Vagina (tissue), 2 donors: ENCODE measurements at regions not wholly inside any gene's neighbourhood (a gene's known extent, or its start where the extent isn't known, plus 50 kb on each side); places are given as distances from the start of the nearest gene placed in this dataset.

ENCODE experiments used
- DNase-seq, 2 donors: peaks; one replicate each; pipeline ENCODE4 v3.0.0-alpha.2; 2017; ENCODE audit errors: extremely low spot score in 2 of 2
- H3K27ac ChIP-seq: fragments of 200-600 bp; sonication (generic); one replicate; pipeline ENCODE4 v1.5.1; 2019
- H3K27me3 ChIP-seq: fragments of 200-600 bp; sonication (generic); one replicate; pipeline ENCODE4 v1.5.1; 2019
- H3K36me3 ChIP-seq, 2 donors: fragments of 200-600 bp; sonication (generic); one replicate each; pipeline ENCODE4 v1.5.1; 2017 to 2019
- H3K4me1 ChIP-seq: fragments of 200-600 bp; sonication (generic); one replicate; pipeline ENCODE4 v1.5.1; 2019
- H3K4me3 ChIP-seq, 2 donors: fragments of 200-600 bp; sonication (generic); 1 replicate in 1 of 2; 2 replicates in 1 of 2; pipeline ENCODE4 v1.5.1; 2016 to 2019
- H3K9me3 ChIP-seq: fragments of 200-600 bp; sonication (generic); one replicate; pipeline ENCODE4 v1.5.1; 2019
- CTCF ChIP-seq, 3 experiments: fragments of 450-650 bp in 2 of 3; fragments of 200-600 bp in 1 of 3; sonication (generic) in 1 of 3; IDR thresholded peaks; one replicate each; pipeline ENCODE4 v1.5.1; 2017 to 2019; ENCODE audit warnings: antibody characterized with exemption in 3 of 3, mild to moderate bottlenecking in 2 of 3, moderate library complexity in 2 of 3
- POLR2A ChIP-seq, 2 donors: fragments of 450-650 bp; IDR thresholded peaks; one replicate each; pipeline ENCODE4 v1.6.1; 2017; ENCODE audit warnings: antibody characterized with exemption in 2 of 2, mild to moderate bottlenecking in 2 of 2, moderate library complexity in 2 of 2
- POLR2AphosphoS5 ChIP-seq, 2 donors: sonication (generic); formaldehyde crosslinking; IDR thresholded peaks; one replicate each; pipeline ENCODE4 v1.9.0; 2017; ENCODE audit warnings: antibody characterized with exemption in 2 of 2, mild to moderate bottlenecking in 2 of 2, low read depth in 1 of 2; ENCODE audit not compliant: insufficient read depth in 1 of 2
- intact Hi-C: fragments of 100-400 bp; cut with DNase I; formaldehyde crosslinking; loops from one replicate; pipeline ENCODE4 v1.15.1; 2023

- intact Hi-C loops, result no loop called here
- TF ChIP-seq POLR2AphosphoS5 (IDR thresholded peaks at IDR 0.05; ENCODE audit: insufficient read depth in 1 of 2, low read depth in 1 of 2) (no peak), CTCF (IDR thresholded peaks at IDR 0.05) (no peak), POLR2A (IDR thresholded peaks at IDR 0.05) (no peak)
- H3K4me1 ChIP-seq, result no peaks in the 10 kb centered on the region
- no peaks in the 10 kb centered on the region for H3K27me3 ChIP-seq
- no peak overlapping the region for H3K27ac ChIP-seq
- no peaks in the 10 kb centered on the region for H3K9me3 ChIP-seq
- DNase-seq, result no peak
- no peak overlapping the region for H3K4me3 ChIP-seq
- no peaks in the 10 kb centered on the region for H3K36me3 ChIP-seq
These were observed 1793.2 kb downstream of the NCAM2 start for GRCh38 chr21:22791376-22791775.

GRCh38 chr21:22791986-22792560, 1793.9 kb downstream of the NCAM2 start:
- Histone ChIP-seq H3K4me3 (no peak overlapping the region), H3K27ac (no peak overlapping the region), H3K27me3 (no peaks in the 10 kb centered on the region), H3K9me3 (no peaks in the 10 kb centered on the region), H3K4me1 (no peaks in the 10 kb centered on the region), H3K36me3 (no peaks in the 10 kb centered on the region)
- no peak for DNase-seq
- TF ChIP-seq CTCF (IDR thresholded peaks at IDR 0.05) (peak; percentile 49 to 76 (median 56)), POLR2AphosphoS5 (IDR thresholded peaks at IDR 0.05; ENCODE audit: insufficient read depth in 1 of 2, low read depth in 1 of 2) (no peak), POLR2A (IDR thresholded peaks at IDR 0.05) (no peak)
- intact Hi-C loops, result no loop called here

- no peaks in the 10 kb centered on the region for H3K4me1 ChIP-seq
- H3K9me3 ChIP-seq, result no peaks in the 10 kb centered on the region
- intact Hi-C loops, result no loop called here
- H3K27ac ChIP-seq, result no peak overlapping the region
- H3K4me3 ChIP-seq, result no peak overlapping the region
- H3K27me3 ChIP-seq, result no peaks in the 10 kb centered on the region
- no peak for DNase-seq
- H3K36me3 ChIP-seq, result no peaks in the 10 kb centered on the region
- TF ChIP-seq POLR2A (IDR thresholded peaks at IDR 0.05) (no peak), POLR2AphosphoS5 (IDR thresholded peaks at IDR 0.05; ENCODE audit: insufficient read depth in 1 of 2, low read depth in 1 of 2) (no peak), CTCF (IDR thresholded peaks at IDR 0.05) (no peak)
These were observed 1796.9 kb downstream of the NCAM2 start for GRCh38 chr21:22795091-22795490.

- Histone ChIP-seq H3K4me1 (no peaks in the 10 kb centered on the region), H3K36me3 (no peaks in the 10 kb centered on the region), H3K9me3 (no peaks in the 10 kb centered on the region), H3K27me3 (no peaks in the 10 kb centered on the region), H3K27ac (no peak overlapping the region), H3K4me3 (no peak overlapping the region)
- DNase-seq, result no peak
- intact Hi-C loops, result no loop called here
- TF ChIP-seq POLR2A (IDR thresholded peaks at IDR 0.05), result no peak
- TF ChIP-seq CTCF (IDR thresholded peaks at IDR 0.05), result no peak
- no peak for TF ChIP-seq POLR2AphosphoS5 (IDR thresholded peaks at IDR 0.05; ENCODE audit: insufficient read depth in 1 of 2, low read depth in 1 of 2)
These were observed 1797.4 kb downstream of the NCAM2 start for GRCh38 chr21:22795644-22796043.

- intact Hi-C loops, result no loop called here
- no peaks in the 10 kb centered on the region for H3K36me3 ChIP-seq
- no peak for DNase-seq
- no peaks in the 10 kb centered on the region for H3K4me1 ChIP-seq
- H3K4me3 ChIP-seq, result no peak overlapping the region
- TF ChIP-seq POLR2A (IDR thresholded peaks at IDR 0.05), result no peak
- TF ChIP-seq CTCF (IDR thresholded peaks at IDR 0.05), result no peak
- TF ChIP-seq POLR2AphosphoS5 (IDR thresholded peaks at IDR 0.05; ENCODE audit: insufficient read depth in 1 of 2, low read depth in 1 of 2), result no peak
- no peaks in the 10 kb centered on the region for H3K9me3 ChIP-seq
- no peak overlapping the region for H3K27ac ChIP-seq
- no peaks in the 10 kb centered on the region for H3K27me3 ChIP-seq
These were observed 1797.9 kb downstream of the NCAM2 start for GRCh38 chr21:22796147-22796546.
